GM21515 (cell line): ENCODE measurements at regions not wholly inside any gene's neighbourhood (a gene's known extent, or its start where the extent isn't known, plus 50 kb on each side); places are given as distances from the start of the nearest gene placed in this dataset.

Experiments
- ATAC-seq: cut with Tn5 transposase; IDR thresholded peaks from one replicate; pipeline ENCODE4 v1.9.1; 2021; ENCODE audit not compliant: unreplicated experiment

DNA sequence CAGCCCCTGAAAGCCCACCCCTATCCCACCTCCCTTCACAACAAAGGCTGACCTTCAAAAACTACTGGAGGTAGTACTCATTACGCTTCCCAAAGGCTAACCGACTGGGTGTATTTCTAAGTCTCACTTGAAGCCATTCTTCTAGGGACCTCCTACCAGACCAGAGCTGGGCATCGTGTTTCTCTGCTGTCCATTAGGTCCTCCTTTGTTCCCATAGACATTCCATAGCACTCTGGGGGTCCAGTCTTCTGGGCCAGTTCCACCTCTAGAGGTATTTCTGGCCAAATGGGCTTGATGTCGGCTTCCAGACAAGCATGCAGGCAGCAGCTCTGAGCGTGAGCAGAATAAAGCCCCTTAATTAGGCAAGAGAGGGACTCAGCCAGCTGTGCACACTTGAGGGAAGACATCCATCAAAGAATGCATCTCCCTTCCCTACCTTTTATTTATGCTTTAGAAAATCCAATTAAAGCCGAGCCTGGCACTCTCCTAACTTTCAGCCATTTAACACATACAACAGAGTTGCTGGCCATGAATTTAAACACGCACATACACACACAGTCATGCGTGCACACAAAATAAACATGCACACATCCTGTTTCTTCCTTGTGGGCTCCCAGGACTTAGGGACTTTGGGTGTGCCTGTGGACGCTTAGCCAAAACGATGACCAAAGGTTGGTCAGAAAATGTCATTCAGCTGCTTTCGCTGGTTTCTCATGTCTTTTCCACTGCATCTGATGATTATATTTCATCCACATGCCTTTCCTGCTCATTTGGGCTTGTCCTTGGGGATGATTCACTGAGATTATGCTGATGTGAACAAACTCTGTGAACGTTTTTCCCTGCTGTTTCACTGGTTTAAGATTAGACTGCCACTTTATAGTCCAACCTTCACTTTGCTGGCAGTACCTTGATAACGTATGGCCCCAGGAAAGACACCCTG, 362.0 kb upstream of the NFE2L3 start:
- no peak for ATAC-seq

DNA sequence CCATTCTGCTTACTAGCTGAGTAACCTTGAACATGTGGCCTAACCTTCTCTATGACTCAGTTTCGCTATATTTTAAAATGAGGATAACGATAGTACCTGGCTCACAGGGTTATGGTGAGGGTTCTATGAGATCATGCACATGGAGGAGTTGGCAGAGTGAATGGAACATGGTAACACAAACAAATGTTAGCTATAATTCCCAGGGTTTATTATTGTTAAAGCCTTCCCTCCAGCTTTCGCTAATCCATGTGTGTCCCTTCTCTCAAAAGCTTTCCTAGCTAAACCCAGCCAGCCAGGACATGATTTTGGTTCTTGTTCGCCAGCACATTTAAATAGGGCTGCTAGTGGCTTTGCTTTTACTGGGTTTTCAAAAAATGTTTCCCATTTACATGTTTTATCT, 361.0 kb upstream of the NFE2L3 start:
- ATAC-seq: no peak

DNA sequence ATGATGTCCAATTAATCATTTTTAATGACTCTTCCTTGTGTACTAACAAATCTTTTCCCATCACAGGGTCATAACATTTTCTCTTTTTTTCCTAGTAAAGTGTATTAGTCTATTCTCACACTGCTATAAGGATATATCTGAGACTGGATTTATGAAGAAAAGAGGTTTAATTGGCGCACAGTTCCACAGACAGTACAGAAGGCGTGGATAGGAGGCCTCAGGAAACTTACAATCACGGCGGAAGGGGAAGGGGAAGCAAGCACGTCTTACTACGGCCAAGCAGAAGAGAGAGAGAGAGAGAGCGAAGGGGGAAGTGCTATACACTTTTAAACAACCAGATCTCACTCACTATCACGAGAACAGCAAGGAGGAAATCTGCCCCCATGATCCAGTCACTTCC, 359.4 kb upstream of the NFE2L3 start:
- ATAC-seq: no peak

DNA sequence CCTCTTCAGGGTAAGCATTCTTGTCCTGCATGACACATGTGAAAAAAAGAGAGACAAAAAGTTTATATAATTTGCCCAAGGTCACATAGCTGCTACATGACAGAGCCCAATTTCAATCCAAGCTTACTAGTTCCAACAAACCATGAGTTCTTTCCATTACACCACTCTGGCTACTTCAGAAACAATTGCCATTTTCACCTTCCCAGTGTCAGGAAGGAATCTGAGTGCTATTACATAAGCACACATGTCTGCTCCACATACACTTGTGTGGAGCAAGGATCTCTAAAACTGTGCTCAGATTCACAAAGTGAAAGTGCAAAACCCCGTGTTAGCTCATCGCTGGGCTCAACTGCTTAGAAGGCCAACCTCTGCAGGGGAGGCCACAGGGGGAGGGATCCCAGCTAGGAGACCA, 356.2 kb upstream of the NFE2L3 start:
- no peak for ATAC-seq

DNA sequence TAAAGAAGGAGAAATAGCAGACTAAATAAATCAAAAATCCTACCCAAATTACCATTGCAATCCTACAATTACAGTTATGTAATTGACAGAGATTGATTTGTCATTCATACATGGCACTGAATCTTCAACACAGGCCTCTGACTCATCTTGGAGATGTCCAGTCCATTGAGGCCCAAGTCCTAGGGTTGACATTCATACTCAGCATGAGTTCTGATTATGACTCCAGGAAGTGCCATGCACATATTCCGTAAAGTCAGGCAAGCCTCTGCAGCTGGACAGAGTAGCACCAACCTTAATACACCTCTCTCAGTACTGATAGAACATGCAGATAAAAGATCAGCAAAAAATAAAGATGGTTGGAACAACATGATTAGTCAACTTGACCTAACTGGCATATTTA, 353.7 kb upstream of the NFE2L3 start:
- ATAC-seq: no peak

DNA sequence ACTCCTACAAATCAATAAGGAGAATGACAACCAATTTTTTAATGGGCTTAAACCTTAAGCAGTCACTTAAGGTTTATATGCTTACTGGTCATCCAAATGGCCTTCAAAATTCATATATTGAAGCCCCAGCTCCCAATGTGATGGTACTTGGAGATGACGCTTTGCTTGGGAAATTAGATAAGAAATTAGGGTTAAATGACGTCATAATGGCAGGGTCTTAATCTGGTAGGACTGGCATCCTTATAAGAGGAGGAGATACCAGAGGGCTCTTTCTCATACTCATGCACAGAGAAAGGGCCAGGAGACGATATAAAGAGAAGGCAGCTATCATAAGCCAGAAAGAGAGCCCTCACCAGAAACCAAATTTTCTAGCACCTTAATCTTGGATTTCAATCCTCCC, 350.8 kb upstream of the NFE2L3 start:
- ATAC-seq: no peak

DNA sequence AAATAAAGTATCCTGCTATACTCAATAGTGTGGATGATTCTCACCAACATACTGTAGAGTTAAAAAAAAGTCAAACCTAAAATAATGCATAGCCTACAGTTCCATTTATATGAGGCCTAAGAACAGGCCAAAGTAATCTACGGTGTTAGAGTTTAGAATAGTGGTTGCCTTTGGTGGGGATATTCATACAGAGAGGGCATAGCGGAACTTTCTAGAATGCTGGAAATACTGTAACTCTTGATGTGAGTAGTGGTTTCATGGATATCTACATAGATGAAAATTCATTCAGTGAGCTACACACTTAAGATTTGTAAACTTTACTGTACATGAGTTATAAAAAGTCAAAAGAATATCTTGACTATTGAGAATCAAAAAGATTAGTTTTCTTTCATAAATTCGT, 349.9 kb upstream of the NFE2L3 start:
- ATAC-seq: no peak

DNA sequence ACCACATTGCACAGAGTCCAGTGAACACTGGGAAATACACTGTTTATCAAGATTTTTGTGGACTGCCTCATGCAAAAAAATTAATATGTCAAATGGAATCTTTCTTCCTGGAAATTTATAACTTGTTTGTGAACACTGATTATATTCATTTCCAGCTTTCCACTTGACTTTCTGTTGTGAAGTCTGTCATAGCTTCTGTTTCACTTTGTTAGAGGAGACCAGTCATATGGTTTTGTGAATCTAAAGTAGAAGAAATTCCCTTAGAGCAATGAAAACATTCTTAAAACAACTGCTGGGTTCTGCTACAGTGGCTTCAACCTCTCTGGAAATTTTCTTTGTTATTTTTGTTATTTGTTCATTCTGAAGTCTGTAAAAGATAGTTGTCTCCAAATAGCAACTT, 349.5 kb upstream of the NFE2L3 start:
- ATAC-seq: no peak

DNA sequence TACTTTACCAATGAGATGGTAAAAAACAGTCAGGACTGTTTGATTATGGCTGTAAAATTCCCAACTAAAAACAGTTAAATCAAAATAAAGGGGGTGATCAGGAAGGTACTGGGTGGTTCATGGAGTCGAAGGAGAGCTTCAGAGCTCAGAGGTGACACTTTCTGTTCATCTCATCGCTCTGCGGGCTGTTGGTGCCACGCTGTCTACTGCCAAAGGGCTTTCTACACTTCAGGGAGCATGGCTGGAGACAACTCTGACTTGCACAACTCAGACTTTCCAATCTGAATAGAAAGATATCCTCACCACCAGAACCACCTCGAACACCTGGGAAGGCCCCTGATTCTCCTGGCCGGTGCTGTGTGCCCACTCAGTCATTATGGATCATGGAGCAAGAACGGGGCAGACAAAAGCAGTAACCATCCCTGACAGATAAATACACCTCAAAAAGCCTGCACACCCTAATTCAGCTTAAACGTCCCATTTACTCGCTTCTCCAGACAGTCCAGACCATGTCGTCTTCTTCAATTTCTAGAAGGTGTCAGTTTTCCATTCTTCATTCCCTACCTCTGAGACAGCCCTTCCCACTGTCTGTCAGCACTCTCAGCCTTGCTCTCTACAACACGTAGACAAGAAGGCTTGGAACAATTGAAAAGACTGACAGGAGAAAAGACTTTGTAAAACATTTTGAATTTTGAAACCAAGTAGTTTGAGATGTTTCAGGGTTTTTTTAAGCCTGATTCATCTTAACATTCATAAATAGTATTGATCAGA, 348.7 kb upstream of the NFE2L3 start:
- ATAC-seq: no peak

DNA sequence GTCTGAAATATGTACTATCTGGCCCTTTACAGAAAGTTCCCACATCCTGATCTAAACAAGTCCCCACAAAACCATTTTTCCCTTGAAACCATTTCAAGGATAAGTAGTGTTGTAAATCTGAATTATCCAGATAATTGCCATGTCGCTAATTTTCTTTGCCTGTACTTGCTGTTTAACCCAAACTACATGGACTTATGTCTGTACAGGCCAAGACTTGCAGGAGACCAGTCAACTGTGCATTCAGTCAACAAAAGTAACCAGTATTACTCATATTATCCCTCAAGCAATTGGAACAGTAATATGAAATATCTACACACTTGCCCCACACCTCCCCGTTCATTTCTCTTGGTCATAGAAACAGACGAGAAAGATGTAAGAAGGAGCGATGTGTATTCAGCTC, 347.8 kb upstream of the NFE2L3 start:
- ATAC-seq: no peak

DNA sequence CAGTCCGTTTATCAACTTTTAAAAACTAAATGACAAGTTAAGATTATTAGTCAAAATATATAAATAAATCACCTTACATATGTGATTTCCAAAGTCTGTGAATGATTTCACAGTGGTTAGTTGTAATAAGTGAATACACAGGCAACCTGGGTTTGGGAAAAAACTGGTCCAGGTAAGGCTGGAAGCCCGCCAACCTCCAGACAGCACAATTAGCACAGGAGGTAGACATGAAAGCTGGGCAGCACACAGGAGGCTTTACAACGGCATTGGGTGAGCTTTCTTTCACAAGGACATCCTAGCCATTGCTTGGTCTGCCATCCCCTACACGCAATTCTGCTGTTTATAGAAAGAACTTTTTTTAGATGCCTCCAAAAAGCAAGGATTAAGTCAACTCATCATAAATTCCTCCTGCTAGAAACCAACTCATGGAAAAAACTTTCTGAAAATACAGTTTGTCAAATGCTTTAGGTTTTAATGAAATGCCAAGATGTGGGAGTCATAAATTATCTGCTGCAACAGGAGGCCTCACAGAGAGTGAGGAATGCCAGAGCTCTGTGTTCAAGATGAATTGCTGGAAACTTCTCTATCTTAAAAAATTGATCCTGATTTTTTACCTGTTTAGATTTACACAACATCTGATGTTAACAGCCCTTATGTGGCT, 346.8 kb upstream of the NFE2L3 start:
- ATAC-seq: no peak

DNA sequence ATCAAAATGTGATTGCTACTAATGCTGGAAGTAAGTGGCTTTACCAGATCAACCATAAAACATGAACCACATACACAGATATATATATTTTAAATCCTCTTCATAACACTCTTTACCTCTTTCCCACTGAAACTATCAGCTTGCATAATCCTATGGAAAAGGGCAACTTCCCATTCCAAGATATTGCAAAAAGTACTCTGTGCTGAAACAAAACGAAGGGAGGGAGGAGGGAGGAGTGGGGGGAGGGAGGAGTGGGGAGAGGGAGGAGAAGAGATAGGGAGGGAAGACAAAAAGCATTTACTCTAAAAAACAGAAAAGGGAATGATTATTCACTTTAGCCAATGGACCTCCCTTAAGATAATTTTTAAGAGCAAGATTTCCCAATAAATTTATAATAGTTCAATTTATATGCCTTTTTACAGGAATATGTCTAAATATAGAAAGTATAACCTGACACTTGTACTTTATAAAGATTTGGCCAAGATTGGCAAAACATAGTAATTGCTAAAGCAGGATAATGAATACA, 344.8 kb upstream of the NFE2L3 start:
- ATAC-seq: no peak

DNA sequence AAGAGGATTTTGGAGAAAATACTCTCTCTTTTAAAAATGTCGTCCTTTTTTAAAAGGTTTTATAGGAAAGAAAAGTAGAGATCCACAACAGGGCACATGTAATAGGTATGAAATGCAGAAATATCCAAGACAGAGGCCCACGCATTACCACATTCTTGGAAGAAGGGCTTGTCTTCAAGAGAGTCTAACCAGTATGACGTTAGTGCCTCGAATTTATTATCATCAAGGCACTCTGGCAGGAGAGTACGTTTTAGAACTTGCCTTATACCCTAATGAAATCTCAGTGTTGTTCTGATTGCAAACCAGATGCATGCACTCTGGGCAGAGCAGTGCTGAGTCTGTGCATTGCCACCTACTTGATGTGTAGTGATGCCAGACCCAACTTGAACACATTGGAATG, 342.6 kb upstream of the NFE2L3 start:
- ATAC-seq: no peak

DNA sequence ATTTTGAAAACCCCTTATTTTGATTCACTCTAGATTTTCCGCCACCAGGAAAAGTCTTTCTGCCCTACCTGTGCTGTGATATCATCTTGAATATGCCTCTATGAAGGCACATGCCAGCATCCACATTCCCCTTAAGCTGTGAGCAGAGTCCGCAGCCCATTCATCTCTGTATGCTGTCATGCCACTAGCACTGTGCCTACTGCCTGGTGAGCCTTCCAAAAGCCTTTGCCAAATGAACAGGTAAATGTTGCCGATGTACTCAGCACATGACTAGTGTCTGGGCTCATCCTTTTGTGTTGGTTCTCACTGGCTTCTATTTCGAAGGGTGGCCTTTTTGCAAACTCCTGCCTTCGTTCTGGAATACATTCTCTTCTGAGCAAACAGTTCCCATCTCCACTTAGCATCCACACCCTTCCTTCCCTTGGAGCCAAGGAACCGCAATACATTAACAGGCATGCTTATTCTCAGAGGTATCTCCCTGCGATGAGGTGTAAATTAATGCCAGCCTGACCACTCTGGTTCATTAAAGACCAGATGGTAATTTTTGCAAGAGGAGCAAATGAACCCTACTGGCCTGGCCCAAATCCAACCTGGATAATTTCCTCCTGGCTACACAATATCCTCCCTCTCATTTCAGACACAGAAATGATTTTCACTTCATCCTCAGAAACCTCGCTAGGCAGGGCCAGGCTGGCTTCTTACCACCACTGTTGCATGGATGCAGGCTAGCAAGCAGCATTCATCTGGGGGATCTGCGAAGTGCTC, 339.7 kb upstream of the NFE2L3 start:
- no peak for ATAC-seq

DNA sequence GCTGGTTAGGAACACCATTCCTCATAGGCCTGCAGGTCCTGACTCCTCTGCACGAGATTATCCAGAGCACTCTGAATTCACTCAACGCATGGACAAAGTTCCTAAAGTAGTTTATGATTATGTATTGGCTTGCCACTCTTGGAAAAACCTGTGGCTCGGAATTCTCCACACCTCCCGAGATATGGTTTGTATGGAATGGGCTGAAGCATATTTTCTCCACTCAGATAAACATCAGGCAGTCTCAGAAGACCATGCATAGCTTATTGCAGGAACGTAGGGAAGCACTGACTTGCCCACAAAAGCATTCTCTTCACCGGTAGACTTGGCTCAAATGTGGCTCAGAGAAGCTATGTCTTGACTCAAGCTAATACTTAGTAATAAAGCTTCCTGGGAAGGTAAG, 338.6 kb upstream of the NFE2L3 start:
- ATAC-seq: no peak

DNA sequence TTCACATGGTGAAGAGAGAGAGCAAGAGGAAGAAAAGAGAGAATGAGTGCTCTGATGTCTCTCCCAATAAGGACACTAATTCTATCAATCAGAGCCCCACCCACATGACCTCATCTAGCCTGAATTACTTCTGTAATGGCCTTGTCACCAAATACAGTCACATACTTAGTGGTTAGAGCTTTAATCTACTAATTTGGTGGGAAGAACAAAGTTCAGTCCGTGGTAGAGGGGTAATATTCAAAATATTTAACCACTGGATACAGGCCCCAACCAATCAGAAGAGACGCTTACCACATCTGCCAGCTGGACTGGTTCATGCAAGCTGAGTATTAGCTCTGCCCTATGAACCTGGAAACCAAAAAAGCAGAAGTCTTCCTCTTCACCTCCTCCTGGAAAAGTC, 336.3 kb upstream of the NFE2L3 start:
- ATAC-seq: no peak

DNA sequence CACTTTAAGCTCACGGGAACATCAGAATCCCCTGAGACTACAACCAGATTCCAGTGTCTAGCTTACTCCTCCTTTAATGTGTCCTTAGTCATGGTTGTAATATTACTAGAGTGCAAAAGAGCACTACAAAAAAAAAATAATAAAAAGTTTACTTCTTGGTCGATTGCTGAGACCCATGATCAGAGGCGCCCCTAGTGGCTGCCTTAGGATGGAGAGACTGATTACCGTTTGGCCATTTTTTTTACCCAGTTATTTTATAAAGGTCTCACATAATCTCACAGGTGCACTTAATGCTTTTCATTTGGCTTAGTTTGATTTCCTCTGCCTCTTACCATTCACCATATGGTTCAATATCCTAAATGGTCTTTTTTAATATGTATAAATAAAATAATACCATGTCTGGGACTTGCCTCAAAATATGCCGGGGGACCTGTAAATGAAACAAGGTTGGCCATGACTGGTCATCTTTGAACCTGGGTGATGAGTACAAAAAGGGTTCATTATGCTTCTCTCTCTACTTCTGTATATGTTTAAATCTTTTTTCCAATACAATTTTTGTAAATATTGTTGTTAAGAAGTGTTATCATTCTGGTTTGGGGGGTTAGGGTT, 331.5 kb upstream of the NFE2L3 start:
- ATAC-seq: no peak

DNA sequence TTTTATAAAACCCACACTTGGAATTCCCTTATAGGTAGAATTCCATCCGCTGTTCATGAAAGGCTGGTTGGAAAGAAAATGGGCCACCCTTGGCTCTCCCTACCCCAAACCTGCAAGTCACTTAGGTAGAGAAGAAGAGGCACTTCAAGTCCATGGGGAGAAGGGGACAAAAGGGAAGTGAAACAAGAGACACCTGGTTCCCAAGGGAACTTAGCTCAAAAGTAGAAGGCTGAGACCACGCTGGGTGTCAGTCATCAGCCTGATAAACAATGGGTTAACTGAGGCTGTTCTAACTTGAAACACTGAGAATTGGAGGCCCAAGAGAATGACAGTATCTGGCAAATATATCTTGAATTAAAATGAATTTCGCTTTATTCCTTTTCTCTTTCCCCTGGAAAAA, 330.8 kb upstream of the NFE2L3 start:
- ATAC-seq: no peak

DNA sequence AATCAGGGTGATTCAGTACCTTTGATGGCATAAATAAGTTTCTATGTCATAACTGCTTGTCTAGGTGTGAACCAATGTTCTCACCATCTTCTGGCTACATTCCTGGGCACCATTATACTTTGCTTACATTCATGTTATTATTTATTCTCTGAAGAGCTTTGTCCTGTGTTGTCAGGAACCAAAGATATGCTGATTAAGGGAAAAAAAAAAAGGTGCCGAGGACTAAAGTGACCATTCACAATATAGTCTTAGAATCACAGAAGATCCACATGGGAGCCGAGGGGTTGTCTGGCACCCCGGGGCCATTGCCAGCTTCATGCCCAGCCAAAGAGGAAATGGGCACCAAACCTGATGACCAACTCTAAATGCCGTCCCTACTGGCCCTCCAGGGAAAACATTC, 329.2 kb upstream of the NFE2L3 start:
- ATAC-seq: no peak

DNA sequence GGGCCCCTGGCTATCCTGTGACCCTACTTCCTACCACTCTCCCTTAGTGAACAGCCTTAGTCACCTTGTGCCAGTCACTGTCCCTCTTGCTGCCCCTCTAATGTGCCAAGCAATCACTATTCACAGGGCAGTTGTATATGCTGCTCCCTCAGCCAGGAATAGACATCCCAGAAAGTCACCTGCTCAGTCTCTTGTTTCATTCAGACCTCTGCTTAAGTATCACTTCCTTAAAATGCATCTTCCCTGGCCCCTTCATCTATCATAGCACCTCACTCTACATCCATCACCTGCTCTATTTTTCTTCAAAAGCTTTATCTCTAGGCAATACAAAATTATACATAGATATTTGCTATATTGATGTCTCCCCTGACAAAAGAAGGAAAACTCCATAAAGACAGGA, 328.4 kb upstream of the NFE2L3 start:
- no peak for ATAC-seq
